Fibroblast of lung (primary cell): ENCODE measurements at regions not wholly inside any gene's neighbourhood (a gene's known extent, or its start where the extent isn't known, plus 50 kb on each side); places are given as distances from the start of the nearest gene placed in this dataset.

Experiments
- CTCF ChIP-seq, 2 donors: IDR thresholded peaks in 1 of 2; conservative IDR thresholded peaks in 1 of 2; 1 replicate in 1 of 2; 2 replicates in 1 of 2; pipeline ENCODE4 v1.5.1; 2011 to 2012; ENCODE audit warnings: low read length in 2 of 2, control low read depth in 1 of 2, inconsistent platforms in 1 of 2, low read depth in 1 of 2, mild to moderate bottlenecking in 1 of 2
- EZH2 ChIP-seq: IDR thresholded peaks from 2 replicates; pipeline ENCODE4 v1.5.1; 2012; ENCODE audit warnings: low read length, control low read depth, mild to moderate bottlenecking; ENCODE audit errors: missing control alignments

GRCh38 chr2:34656632-34657031, 1057.5 kb upstream of the FAM98A start:
- no peak for TF ChIP-seq CTCF (conservative IDR thresholded peaks at IDR 0.05 in 1 of 2, IDR thresholded peaks at IDR 0.05 in 1 of 2; ENCODE audit: low read depth in 1 of 2, low read length in 2 of 2)
- TF ChIP-seq EZH2 = no peak
